HCT116 (cell line): ENCODE measurements at regions not wholly inside any gene's neighbourhood (a gene's known extent, or its start where the extent isn't known, plus 50 kb on each side); places are given as distances from the start of the nearest gene placed in this dataset.

Experiments used
- EGR1 ChIP-seq: IDR thresholded peaks from 2 replicates; pipeline ENCODE4 v1.6.1; 2012; ENCODE audit warnings: low read depth
- EZH2 ChIP-seq: fragments of 200-600 bp; sonication (generic); IDR thresholded peaks from 2 replicates; pipeline ENCODE4 v1.6.1; 2017; ENCODE audit warnings: antibody characterized with exemption, mixed run types
- POLR2A ChIP-seq: IDR thresholded peaks from 2 replicates; pipeline ENCODE4 v1.7.0; 2011; ENCODE audit warnings: borderline replicate concordance; ENCODE audit not compliant: insufficient read depth, insufficient read length; ENCODE audit errors: extremely low read depth
- POLR2AphosphoS5 ChIP-seq: IDR thresholded peaks from 2 replicates; pipeline ENCODE4 v1.6.1; 2011; ENCODE audit warnings: mild to moderate bottlenecking, low read depth, low read length, moderate library complexity
- TCF7L2 ChIP-seq: IDR thresholded peaks from 2 replicates; pipeline ENCODE4 v1.7.0; 2011; ENCODE audit warnings: borderline replicate concordance, inconsistent platforms; ENCODE audit not compliant: insufficient read depth, insufficient read length; ENCODE audit errors: extremely low read depth
- ZFX ChIP-seq: fragments of 450-650 bp; IDR thresholded peaks from 2 replicates; pipeline ENCODE4 v1.6.1; 2017
- ZNF274 ChIP-seq: fragments of 200-500 bp; sonication (Bioruptor generic); IDR thresholded peaks from 2 replicates; pipeline ENCODE4 v1.6.1; 2014; ENCODE audit warnings: mild to moderate bottlenecking, low read depth, low read length, inconsistent platforms
- TF ChIP-seq, protein P1 (sequence below), 3 experiments: fragments of 200-600 bp in 1 of 3; sonication (generic) in 1 of 3; IDR thresholded peaks in 2 of 3; conservative IDR thresholded peaks in 1 of 3; 2 replicates each; pipeline ENCODE4 v1.5.1; 2012 to 2017; ENCODE audit warnings: low read depth in 2 of 3, low read length in 2 of 3, antibody characterized with exemption in 1 of 3, borderline replicate concordance in 1 of 3, control low read depth in 1 of 3, mild to moderate bottlenecking in 1 of 3, mixed read lengths in 1 of 3, mixed run types in 1 of 3, moderate library complexity in 1 of 3; ENCODE audit not compliant: insufficient read depth in 1 of 3
- TF ChIP-seq, protein P2 (sequence below): IDR thresholded peaks from 2 replicates; pipeline ENCODE4 v1.6.1; 2012

DNA sequence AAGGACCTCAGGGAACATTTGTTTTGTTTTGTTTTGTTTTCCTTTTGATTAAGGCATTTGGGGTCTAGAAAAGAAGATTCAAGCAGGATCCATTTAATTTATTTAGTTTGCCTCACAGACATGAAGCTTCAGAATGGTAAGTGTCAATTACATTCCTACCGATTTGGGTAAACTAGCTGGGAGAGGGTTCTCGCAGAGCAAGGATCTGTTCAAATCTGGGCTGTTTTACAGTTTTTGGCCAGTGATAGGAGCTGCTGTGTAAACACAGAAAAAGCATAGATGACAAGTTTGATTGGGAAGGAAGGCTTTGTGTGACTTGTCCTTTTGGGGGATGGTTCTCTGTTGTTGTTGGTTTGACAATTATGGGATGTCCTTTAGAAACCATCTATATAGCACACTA, 470.3 kb upstream of the WWC1 start:
- TF ChIP-seq, protein P1, sequence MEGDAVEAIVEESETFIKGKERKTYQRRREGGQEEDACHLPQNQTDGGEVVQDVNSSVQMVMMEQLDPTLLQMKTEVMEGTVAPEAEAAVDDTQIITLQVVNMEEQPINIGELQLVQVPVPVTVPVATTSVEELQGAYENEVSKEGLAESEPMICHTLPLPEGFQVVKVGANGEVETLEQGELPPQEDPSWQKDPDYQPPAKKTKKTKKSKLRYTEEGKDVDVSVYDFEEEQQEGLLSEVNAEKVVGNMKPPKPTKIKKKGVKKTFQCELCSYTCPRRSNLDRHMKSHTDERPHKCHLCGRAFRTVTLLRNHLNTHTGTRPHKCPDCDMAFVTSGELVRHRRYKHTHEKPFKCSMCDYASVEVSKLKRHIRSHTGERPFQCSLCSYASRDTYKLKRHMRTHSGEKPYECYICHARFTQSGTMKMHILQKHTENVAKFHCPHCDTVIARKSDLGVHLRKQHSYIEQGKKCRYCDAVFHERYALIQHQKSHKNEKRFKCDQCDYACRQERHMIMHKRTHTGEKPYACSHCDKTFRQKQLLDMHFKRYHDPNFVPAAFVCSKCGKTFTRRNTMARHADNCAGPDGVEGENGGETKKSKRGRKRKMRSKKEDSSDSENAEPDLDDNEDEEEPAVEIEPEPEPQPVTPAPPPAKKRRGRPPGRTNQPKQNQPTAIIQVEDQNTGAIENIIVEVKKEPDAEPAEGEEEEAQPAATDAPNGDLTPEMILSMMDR (IDR thresholded peaks at IDR 0.05 in 2 of 3, conservative IDR thresholded peaks at IDR 0.05 in 1 of 3; ENCODE audit: borderline replicate concordance in 1 of 3, insufficient read depth in 1 of 3, low read depth in 2 of 3, low read length in 2 of 3) = no peak
- no peak for TF ChIP-seq EZH2
- TF ChIP-seq POLR2AphosphoS5 = no peak
- TF ChIP-seq ZNF274 = no peak
- no peak for TF ChIP-seq POLR2A
- TF ChIP-seq, protein P2, sequence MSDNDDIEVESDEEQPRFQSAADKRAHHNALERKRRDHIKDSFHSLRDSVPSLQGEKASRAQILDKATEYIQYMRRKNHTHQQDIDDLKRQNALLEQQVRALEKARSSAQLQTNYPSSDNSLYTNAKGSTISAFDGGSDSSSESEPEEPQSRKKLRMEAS = no peak
- TF ChIP-seq EGR1 = no peak
- no peak for TF ChIP-seq TCF7L2
- TF ChIP-seq ZFX = no peak
